GM21367 (cell line): ENCODE measurements at regions not wholly inside any gene's neighbourhood (a gene's known extent, or its start where the extent isn't known, plus 50 kb on each side); places are given as distances from the start of the nearest gene placed in this dataset.
"Not testable (repeated sequence)": the region's sequence is repeated elsewhere in the genome, so short reads cannot be mapped to it uniquely, and the experiment has no call there.

Experiments used
- ATAC-seq: cut with Tn5 transposase; IDR thresholded peaks from one replicate; pipeline ENCODE4 v1.9.1; 2021; ENCODE audit not compliant: unreplicated experiment

DNA sequence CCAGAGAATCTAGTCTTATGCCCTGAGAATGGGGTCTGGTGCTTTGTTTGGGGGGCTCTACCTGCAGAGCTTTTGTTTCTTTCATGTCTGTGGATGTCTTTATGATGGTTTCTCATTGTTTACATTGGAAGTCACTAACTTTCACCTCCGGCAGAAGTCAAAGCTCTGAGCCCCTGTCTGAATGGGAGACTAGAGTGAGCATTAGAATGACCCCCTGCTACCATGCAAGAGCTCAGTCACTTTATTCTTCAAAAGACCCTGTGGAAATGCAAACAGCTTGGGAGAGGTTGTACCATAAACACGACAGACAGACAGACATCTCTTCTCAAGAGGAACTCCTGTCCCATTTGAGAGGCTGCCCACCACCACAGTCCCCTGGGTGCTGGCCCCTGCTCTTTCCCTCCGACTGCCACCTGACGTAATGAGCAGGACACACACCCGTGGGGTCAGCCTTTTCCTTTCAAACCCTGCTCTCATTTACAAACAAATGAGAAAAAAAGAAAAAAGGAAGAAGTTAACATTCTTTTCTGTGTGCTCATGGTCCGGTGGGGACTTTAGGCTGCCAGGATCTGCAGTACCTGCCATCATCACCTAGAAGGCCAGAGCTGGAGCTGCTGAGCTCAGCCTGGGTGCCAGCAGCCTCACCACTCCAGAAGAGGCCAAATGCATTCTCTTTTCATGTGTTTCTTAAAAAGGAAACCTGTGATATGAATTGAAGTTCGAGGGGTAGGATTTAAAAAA lies 91.6 kb downstream of the FZD1 start:
- no peak for ATAC-seq

- no peak for ATAC-seq
Observed at GRCh38 chr7:91356915-91357314, 92.7 kb downstream of the FZD1 start.

DNA sequence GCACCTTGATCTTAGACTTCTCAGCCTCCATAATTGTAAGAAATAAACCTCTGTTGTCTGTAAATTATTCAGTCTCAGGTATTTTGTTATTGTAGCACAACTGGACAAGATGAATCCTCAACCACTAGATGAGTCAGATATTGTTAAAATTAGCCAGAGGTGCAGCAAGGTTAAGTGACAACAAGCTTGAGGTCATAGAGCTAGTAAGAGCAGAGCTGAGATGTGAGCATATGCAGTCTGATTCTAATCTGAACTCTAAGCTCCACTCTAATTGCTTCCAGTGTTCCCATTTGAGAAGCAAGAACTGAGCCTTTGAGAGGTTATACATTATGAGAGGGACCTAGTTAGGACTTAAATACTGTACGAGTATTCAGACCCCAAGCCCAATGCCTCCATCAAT lies 93.1 kb downstream of the FZD1 start:
- no peak for ATAC-seq

- no peak for ATAC-seq
Observed at GRCh38 chr7:91357901-91358300, 93.7 kb downstream of the FZD1 start.

DNA sequence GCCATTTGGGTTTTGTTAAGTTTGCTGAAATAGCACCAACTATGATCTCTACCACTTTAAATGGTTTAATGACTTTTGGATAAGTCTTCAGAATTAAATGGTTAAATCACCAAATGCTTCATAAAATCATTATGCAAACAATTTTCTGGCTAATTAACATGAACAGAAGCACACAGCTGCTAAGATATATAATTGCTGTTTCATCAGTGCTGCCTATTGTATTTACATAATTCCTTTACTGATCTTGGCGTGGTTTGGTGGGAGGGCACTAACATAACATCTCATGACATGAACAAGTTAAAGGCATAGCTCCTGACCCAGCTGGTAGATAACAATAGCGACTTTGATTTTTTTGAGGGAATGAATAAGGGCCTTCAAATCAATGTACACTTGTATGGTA lies 94.1 kb downstream of the FZD1 start:
- ATAC-seq, result no peak

DNA sequence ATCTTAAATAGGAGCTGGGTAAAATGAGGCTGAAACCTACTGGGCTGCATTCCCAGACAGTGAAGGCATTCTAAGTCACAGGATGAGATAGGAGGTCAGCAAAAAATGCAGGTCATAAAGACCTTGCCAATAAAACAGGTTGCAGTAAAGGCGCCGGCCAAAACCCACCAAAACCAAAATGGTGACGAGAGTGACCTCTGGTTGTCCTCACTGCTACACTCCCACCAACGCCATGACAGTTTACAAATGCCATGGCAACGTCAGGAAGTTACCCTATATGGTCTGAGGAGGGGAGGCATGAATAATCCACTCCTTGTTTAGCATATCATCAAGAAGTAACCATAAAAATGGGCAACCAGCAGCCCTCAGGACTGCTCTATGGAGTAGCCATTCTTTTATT lies 100.9 kb downstream of the FZD1 start:
- ATAC-seq, result not testable (repeated sequence)

DNA sequence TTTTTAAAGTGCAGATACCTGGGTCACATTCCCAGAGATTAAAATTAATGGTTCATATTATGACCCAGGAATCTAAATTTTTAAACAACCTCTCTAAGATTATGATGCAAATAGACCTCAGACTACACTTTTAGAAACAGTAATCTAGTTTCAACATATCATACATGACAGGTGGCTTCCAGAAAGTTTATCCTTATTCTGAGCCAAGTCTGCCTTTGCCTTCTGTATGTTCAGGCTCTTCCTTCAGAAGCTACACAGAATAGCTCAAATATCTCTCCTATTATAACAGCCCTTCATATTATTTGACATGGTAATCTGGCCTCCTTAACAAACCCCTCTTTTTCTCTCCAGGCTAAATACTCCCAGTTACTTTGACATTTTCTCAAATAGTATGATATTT lies 101.9 kb downstream of the FZD1 start:
- no peak for ATAC-seq

DNA sequence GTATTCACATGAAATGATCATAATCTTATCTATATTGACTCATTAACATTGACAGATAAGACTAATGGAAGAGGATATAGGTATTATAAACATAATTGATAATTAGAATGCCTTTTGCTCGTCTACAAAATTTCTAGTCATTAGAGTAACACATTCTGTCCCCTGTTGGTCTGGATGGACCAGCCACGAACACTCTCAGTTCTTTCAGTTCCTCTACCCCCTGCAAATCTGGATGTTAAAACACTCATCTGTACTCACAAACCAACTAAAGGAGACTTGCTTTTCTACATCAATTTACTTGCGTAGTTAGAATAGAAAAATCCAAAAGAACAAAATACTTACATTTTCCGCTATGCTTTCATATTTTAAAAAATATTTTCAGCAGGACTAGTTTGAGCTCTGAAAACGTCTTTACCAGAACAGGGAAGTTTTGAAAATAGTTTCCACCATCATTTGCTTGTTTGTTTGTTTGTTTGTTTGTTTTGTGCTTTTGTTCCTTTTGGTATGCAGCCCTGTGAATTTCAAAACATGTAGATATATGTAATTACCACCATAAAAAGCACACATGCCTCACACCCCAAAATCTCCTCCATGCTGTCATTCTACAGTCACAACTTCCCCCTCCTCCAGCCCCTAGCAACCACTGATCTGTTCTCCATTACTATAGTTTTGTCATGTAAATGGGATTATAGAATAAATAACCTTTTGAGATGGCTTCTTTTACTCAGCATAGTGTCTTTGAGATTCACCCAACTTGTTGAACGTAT lies 103.8 kb downstream of the FZD1 start:
- no peak for ATAC-seq

DNA sequence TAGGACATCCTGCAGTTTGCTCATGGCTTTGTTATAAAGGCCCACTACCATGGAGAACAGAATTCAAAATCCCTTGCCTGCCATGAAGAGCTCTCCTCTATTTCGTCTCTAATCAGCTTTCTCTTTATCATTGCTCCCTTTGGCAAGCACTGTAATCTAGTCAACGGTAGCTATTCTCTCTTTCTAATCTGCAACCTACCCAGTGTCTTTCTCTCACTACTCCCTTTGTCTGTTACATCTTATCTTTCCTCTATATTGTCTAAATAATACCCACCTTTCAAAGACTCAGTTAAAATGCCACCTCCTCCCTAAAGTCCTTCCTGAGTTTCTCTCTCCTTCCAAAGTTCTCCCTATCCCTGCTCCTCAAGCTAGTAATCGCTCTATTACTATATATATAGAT lies 108.1 kb downstream of the FZD1 start:
- no peak for ATAC-seq

GRCh38 chr7:91373111-91373800 lies 109.0 kb downstream of the FZD1 start:
- ATAC-seq, result no peak

- ATAC-seq, result no peak
Observed at GRCh38 chr7:91374321-91374989, 110.2 kb downstream of the FZD1 start.

DNA sequence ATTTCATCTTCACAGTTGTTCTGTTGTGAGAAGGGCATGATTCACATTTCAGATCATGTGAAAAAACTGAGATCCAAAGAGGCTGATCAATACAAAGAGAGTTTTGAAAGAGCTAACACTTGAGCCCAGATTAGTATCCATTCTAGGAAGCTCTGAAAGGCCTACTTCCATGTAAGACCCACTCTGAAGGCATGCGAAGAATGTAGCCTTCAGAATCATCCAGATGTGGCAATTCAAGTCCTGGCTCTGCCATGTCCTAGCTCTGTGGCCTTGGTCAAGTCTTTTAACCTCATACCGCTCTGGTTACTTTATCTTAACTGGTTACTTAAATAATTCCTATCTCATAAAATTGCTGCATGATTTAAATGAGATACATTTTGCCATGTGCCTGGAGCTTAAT lies 111.1 kb downstream of the FZD1 start:
- no peak for ATAC-seq

- no peak for ATAC-seq
Observed at GRCh38 chr7:91378131-91378530, 113.9 kb downstream of the FZD1 start.

DNA sequence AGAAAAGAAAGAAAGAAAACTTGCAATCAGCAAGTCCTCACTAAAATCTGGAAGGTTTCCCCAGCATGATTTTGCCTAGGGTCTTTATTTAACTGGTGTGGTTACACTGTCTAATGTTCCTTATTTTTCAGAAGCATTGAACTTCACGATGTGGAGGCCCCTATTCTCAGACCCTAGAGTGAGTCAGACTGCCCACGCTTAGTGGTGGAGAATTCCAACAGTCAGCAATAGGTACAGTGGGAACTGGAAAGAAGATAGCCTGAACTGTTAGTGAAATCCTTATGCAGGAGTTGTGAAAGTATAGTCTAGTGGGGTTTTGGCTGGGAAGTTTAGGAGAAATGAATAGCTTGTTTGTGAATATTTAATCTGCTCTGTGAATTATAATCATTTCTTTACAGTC lies 115.0 kb downstream of the FZD1 start:
- no peak for ATAC-seq

DNA sequence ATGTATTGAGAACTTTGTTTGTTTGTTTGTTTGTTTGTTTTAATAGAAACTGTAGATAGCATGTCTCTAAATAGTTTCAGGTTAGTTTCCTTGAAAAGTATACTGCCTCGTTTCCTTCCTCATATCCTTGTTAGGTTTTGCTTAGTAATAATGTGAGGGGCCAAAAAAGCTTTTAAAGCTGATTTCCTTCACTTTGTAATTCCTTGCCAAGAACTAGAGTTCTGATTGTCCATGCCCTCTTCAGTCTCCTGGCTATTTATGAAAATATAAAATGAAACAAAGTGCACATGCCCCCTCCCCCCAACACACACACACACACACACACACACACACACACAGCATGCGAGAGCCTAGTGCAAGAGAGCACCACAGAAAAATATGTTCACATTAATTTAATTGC lies 115.8 kb downstream of the FZD1 start:
- no peak for ATAC-seq

DNA sequence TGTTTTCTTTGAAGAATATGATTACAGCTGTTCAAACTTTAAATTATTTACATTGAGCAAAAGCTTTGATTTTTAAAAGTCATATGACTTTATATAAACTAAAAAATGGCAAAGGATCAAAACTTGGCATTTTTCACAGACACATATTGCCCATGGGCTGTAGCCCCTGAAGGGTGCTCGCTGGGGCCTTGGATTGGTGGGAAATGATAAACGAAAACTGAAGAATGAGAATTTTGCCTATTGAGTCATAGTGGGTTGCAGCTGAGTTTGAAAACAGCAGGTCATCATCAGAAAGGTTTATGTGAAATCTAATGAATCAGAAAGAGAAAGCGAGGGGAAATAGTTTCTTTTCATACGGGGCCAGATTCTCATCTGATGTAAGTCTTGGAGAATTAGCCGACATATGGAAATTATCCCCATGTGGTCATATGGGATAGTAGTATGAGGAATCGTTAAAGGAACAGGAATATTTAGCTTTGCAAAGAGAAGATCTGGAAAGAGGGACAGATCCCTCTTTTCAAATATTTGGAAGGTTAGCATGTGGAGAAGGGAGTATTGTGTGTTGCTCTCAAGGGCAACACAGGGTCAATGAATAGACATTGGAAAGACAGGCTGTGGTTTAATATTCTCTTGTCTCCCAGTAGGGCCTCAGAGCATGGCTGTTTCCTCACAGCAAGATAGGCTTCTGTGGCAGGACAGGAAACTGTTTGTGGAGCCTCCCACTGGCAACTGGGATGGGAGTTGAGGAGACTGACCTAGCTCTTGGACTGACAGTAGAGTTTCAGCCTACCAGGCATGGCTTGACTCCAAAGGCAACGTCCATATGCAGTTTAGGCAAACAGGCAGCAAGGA lies 119.0 kb downstream of the FZD1 start:
- no peak for ATAC-seq

DNA sequence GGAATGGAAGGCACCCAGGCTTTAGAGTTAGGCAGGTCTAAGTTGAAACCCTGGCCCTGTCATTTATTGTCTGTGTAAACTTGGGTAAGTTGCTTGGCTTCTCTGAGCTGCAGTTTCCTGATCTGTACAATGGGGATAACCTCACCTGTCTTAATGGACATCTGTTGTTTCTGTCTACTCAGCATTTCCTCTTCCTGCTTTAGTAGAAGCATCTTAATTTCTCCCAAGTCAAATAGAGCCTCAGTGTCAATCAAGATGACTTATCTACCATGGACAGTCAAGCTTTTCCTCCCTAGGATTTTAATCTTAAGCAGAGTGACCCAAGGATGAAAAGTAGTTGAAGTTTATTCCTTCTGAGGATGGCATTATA lies 119.7 kb downstream of the FZD1 start:
- no peak for ATAC-seq

DNA sequence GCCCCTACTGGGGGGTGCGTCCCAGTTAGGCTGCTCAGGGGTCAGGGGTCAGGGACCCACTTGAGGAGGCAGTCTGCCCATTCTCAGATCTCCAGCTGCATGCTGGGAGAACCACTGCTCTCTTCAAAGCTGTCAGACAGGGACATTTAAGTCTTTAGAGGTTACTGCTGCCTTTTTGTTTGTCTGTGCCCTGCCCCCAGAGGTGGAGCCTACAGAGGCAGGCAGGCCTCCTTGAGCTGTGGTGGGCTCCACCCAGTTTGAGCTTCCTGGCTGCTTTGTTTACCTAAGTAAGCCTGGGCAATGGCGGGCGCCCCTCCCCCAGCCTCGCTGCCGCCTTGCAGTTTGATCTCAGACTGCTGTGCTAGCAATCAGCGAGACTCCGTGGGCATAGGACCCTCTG lies 130.5 kb downstream of the FZD1 start:
- ATAC-seq, result not testable (repeated sequence)

GRCh38 chr7:91395313-91395712 lies 131.1 kb downstream of the FZD1 start:
- ATAC-seq, result not testable (repeated sequence)

- ATAC-seq, result no peak
Observed at GRCh38 chr7:91397096-91397495, 132.9 kb downstream of the FZD1 start.

DNA sequence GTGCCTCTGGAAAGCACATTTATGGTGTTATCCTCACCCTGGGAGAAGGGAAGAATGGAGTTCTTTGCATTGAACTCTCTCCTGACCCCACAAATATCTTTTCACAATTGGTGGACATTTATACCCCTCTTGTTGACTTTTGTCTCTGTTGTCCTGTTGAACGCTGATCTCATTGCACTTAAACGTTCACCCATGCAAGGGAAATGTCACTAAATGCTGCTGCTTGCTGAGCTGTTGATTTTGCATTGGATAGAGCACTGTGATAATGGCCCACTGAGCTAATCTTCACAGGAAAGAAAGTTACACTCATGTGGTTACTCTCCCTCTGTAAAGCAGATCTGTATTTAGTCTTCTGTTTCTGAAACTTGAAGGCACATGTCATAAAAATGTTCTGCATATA lies 133.4 kb downstream of the FZD1 start:
- ATAC-seq, result no peak
